Esophagus squamous epithelium (tissue), 4 donors: ENCODE measurements at regions not wholly inside any gene's neighbourhood (a gene's known extent, or its start where the extent isn't known, plus 50 kb on each side); places are given as distances from the start of the nearest gene placed in this dataset.

ENCODE experiments used
- POLR2A ChIP-seq, 4 donors: fragments of 450-650 bp; IDR thresholded peaks; one replicate each; pipeline ENCODE4 v1.6.1; 2017; ENCODE audit warnings: antibody characterized with exemption in 4 of 4, mild to moderate bottlenecking in 4 of 4, moderate library complexity in 3 of 4
- TF ChIP-seq, protein P1 (sequence below), 6 experiments: fragments of 450-650 bp in 4 of 6; fragments of 200-600 bp in 2 of 6; sonication (generic) in 2 of 6; IDR thresholded peaks; one replicate each; pipeline ENCODE4 v1.5.1; 2016 to 2019; ENCODE audit warnings: antibody characterized with exemption in 6 of 6, mild to moderate bottlenecking in 4 of 6, moderate library complexity in 4 of 6

DNA sequence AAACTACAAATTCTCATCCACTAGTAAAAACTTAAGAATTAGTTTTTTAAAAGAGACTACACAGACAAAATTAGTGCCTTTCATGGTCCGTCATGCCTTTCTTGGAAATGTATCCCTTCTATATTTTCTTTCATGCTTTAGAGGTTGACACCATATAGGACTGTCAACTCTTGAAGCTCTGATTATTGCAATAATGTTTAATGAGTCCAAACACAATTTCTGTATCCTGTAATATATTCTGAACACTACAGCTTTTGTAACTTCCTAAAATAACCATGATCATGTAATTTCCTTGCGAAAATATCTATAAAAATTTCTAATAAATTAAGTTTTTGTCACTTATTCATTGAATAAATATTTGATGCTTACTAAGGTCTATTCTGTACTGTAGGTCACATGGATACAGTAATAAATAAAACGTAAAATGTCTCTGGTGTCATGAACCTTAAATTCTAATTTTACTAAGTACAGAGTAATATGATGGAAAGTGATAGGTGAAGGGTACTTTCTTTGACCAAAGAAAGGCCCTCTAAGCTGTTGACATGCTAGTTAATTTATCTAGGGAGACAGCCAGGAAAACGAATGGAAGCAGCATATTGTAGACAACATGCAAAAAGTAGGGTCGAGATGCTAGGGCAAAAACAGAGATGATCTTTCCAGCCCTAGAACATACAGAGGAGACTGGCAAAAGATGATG, 687.3 kb upstream of the PCDH9 start:
- TF ChIP-seq, protein P1, sequence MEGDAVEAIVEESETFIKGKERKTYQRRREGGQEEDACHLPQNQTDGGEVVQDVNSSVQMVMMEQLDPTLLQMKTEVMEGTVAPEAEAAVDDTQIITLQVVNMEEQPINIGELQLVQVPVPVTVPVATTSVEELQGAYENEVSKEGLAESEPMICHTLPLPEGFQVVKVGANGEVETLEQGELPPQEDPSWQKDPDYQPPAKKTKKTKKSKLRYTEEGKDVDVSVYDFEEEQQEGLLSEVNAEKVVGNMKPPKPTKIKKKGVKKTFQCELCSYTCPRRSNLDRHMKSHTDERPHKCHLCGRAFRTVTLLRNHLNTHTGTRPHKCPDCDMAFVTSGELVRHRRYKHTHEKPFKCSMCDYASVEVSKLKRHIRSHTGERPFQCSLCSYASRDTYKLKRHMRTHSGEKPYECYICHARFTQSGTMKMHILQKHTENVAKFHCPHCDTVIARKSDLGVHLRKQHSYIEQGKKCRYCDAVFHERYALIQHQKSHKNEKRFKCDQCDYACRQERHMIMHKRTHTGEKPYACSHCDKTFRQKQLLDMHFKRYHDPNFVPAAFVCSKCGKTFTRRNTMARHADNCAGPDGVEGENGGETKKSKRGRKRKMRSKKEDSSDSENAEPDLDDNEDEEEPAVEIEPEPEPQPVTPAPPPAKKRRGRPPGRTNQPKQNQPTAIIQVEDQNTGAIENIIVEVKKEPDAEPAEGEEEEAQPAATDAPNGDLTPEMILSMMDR (IDR thresholded peaks at IDR 0.05): no peak
- TF ChIP-seq POLR2A (IDR thresholded peaks at IDR 0.05): no peak
